SU-DHL-6 (cell line): ENCODE measurements at regions not wholly inside any gene's neighbourhood (a gene's known extent, or its start where the extent isn't known, plus 50 kb on each side); places are given as distances from the start of the nearest gene placed in this dataset.

ENCODE experiments used
- CTCF ChIP-seq: fragments of 200-600 bp; sonication (generic); IDR thresholded peaks from one replicate; pipeline ENCODE4 v1.5.1; 2017; ENCODE audit warnings: antibody characterized with exemption, mild to moderate bottlenecking, low read length, moderate library complexity; ENCODE audit not compliant: insufficient read depth, poor library complexity, severe bottlenecking
- EZH2phosphoT487 ChIP-seq: fragments of 200-600 bp; sonication (generic), shearing (Covaris generic); conservative IDR thresholded peaks from 2 replicates; pipeline ENCODE4 v1.6.1; 2018; ENCODE audit warnings: mild to moderate bottlenecking, antibody characterized with exemption, low read length, moderate library complexity, mixed read lengths

- TF ChIP-seq CTCF (no peak), EZH2phosphoT487 (no peak)
These were observed 119.7 kb upstream of the RGS18 start for GRCh38 chr1:192038567-192038966.
